Activated CD4-positive, alpha-beta memory T cell treated with anti-CD3 and anti-CD28 coated beads for 36 hours (primary cell): ENCODE measurements at regions not wholly inside any gene's neighbourhood (a gene's known extent, or its start where the extent isn't known, plus 50 kb on each side); places are given as distances from the start of the nearest gene placed in this dataset.

Source experiments
- CTCF ChIA-PET: fragments of 350-600 bp; sonication (Branson Sonifier 250); formaldehyde crosslinking; loops from one replicate; lab custom pipeline; 2021; ENCODE audit warnings: antibody characterized with exemption, inconsistent platforms; lab: Charles Lee
- POLR2A ChIA-PET: fragments of 350-600 bp; sonication (Branson Sonifier 250); formaldehyde crosslinking; loops from one replicate; lab custom pipeline; 2021; ENCODE audit warnings: antibody characterized with exemption; lab: Charles Lee
- DNase-seq: peaks from one replicate; pipeline ENCODE4 v3.0.0-alpha.2; 2020
- H3K27ac Mint-ChIP-seq: one replicate; pipeline ENCODE4 v1.8.0; 2021; ENCODE audit warnings: mixed read lengths
- H3K27me3 Mint-ChIP-seq: one replicate; pipeline ENCODE4 v1.8.0; 2021; ENCODE audit warnings: mixed read lengths
- H3K36me3 Mint-ChIP-seq: one replicate; pipeline ENCODE4 v1.8.0; 2021; ENCODE audit warnings: mixed read lengths
- H3K4me1 Mint-ChIP-seq: one replicate; pipeline ENCODE4 v1.8.0; 2021; ENCODE audit warnings: low read depth, mixed read lengths
- H3K4me3 Mint-ChIP-seq: one replicate; pipeline ENCODE4 v1.8.0; 2021; ENCODE audit warnings: mild to moderate bottlenecking, mixed read lengths
- H3K9me3 Mint-ChIP-seq: one replicate; pipeline ENCODE4 v1.8.0; 2021; ENCODE audit warnings: mixed read lengths
- intact Hi-C: fragments of 100-400 bp; cut with micrococcal nuclease; formaldehyde crosslinking; loops from one replicate; pipeline ENCODE4 v1.15.1; 2023

- Mint-ChIP-seq H3K27ac (no peak overlapping the region), H3K27me3 (peaks cover 21% of the 10 kb centered on the region), H3K4me3 (no peak overlapping the region), H3K36me3 (no peaks in the 10 kb centered on the region), H3K9me3 (no peaks in the 10 kb centered on the region), H3K4me1 (peaks cover 10% of the 10 kb centered on the region)
- intact Hi-C loops: no loop called here
- CTCF ChIA-PET: no interaction called here
- DNase-seq: no peak
- POLR2A ChIA-PET: no interaction called here
Measured at GRCh38 chr2:19491796-19492195, 133.4 kb upstream of the OSR1 start.

GRCh38 chr2:19490846-19491435, 132.5 kb upstream of the OSR1 start:
- H3K4me3 Mint-ChIP-seq: no peak overlapping the region
- CTCF ChIA-PET: no interaction called here
- no peak for DNase-seq
- H3K27me3 Mint-ChIP-seq: peaks cover 21% of the 10 kb centered on the region
- peaks cover 10% of the 10 kb centered on the region for H3K4me1 Mint-ChIP-seq
- POLR2A ChIA-PET: no interaction called here
- no peaks in the 10 kb centered on the region for H3K9me3 Mint-ChIP-seq
- H3K27ac Mint-ChIP-seq: no peak overlapping the region
- no peaks in the 10 kb centered on the region for H3K36me3 Mint-ChIP-seq
- intact Hi-C loops: no loop called here

GRCh38 chr2:19488009-19488691, 129.7 kb upstream of the OSR1 start:
- H3K4me1 Mint-ChIP-seq: peaks cover 10% of the 10 kb centered on the region
- no peaks in the 10 kb centered on the region for H3K36me3 Mint-ChIP-seq
- H3K27ac Mint-ChIP-seq: no peak overlapping the region
- intact Hi-C loops: loop anchor here (1.0 kb wide), 1 partner anchor 140 kb away; no protein-coding TSS in a partner anchor
- no peak overlapping the region for H3K4me3 Mint-ChIP-seq
- ChIA-PET POLR2A (no interaction called here), CTCF (no interaction called here)
- peak; percentile 42 for DNase-seq
- H3K27me3 Mint-ChIP-seq: peaks cover 22% of the 10 kb centered on the region
- no peaks in the 10 kb centered on the region for H3K9me3 Mint-ChIP-seq

DNA sequence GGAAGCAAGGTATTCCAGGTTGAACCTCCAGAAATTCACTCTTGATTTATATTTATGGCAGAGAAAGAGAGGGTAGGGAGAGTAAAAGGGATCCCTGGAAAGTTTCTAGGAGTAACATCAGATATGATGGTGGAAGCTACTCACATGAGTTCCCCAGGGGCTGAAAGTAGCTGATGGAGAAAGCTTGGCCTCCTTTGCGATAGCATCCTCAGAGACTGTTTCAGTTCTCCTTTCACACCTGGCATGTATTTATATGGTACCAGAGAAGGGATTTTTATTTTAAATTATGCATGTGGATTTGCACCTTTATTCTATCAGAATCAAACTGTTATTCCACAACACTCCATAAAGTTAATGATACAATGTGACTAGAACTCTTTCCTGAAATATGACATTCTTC, 126.3 kb upstream of the OSR1 start:
- ChIA-PET POLR2A (no interaction called here), CTCF (no interaction called here)
- Mint-ChIP-seq H3K4me3 (no peak overlapping the region), H3K27me3 (peaks cover 8% of the 10 kb centered on the region), H3K9me3 (no peaks in the 10 kb centered on the region), H3K36me3 (no peaks in the 10 kb centered on the region), H3K4me1 (peaks cover 10% of the 10 kb centered on the region), H3K27ac (no peak overlapping the region)
- intact Hi-C loops: no loop called here
- DNase-seq: no peak

- POLR2A ChIA-PET: no interaction called here
- peaks cover 4% of the 10 kb centered on the region for H3K27me3 Mint-ChIP-seq
- intact Hi-C loops: no loop called here
Measured at GRCh38 chr2:19480673-19481072, 122.2 kb upstream of the OSR1 start.

GRCh38 chr2:19479666-19480065, 121.2 kb upstream of the OSR1 start:
- no peaks in the 10 kb centered on the region for H3K9me3 Mint-ChIP-seq
- ChIA-PET POLR2A (no interaction called here), CTCF (no interaction called here)
- no peaks in the 10 kb centered on the region for H3K36me3 Mint-ChIP-seq
- peaks cover 3% of the 10 kb centered on the region for H3K27me3 Mint-ChIP-seq
- intact Hi-C loops: no loop called here
- no peak overlapping the region for H3K4me3 Mint-ChIP-seq
- H3K27ac Mint-ChIP-seq: no peak overlapping the region
- no peak for DNase-seq
- no peaks in the 10 kb centered on the region for H3K4me1 Mint-ChIP-seq

More at GRCh38 chr2:19480673-19481072, 122.2 kb upstream of the OSR1 start:
- CTCF ChIA-PET: no interaction called here
- no peak for DNase-seq
- Mint-ChIP-seq H3K27ac (no peak overlapping the region), H3K36me3 (no peaks in the 10 kb centered on the region), H3K9me3 (no peaks in the 10 kb centered on the region), H3K4me3 (no peak overlapping the region), H3K4me1 (no peaks in the 10 kb centered on the region)

DNA sequence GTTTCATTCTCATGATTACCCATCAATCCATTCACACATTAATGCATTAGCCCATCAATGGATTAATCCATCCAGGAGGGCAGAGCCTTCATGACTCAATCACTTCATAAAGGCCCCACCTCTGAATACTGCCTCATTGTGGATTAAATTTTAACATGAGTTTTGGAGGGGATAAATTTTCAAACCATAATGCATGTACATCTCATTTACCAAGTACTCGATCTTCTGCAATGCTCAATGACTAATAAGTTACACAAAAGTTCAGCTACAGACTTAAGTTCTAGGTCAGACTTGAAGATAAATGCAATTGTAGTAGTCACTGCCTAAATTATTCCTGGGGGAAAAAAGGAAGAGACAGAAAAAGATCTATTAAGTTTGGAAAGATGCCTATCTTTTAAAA, 120.0 kb upstream of the OSR1 start:
- Mint-ChIP-seq H3K27me3 (peaks cover 4% of the 10 kb centered on the region), H3K27ac (no peak overlapping the region), H3K36me3 (no peaks in the 10 kb centered on the region), H3K4me3 (no peak overlapping the region), H3K9me3 (no peaks in the 10 kb centered on the region), H3K4me1 (peaks cover 10% of the 10 kb centered on the region)
- ChIA-PET CTCF (no interaction called here), POLR2A (no interaction called here)
- intact Hi-C loops: no loop called here
- DNase-seq: no peak

- POLR2A ChIA-PET: no interaction called here
- Mint-ChIP-seq H3K4me1 (peaks cover 13% of the 10 kb centered on the region), H3K4me3 (no peak overlapping the region), H3K9me3 (no peaks in the 10 kb centered on the region), H3K36me3 (no peaks in the 10 kb centered on the region), H3K27me3 (peaks cover 8% of the 10 kb centered on the region), H3K27ac (no peak overlapping the region)
- intact Hi-C loops: no loop called here
- DNase-seq: no peak
- CTCF ChIA-PET: no interaction called here
Measured at GRCh38 chr2:19476327-19476726, 117.9 kb upstream of the OSR1 start.

GRCh38 chr2:19474128-19474527, 115.7 kb upstream of the OSR1 start:
- H3K27ac Mint-ChIP-seq: no peak overlapping the region
- intact Hi-C loops: no loop called here
- peaks cover 10% of the 10 kb centered on the region for H3K27me3 Mint-ChIP-seq
- CTCF ChIA-PET: no interaction called here
- no peak overlapping the region for H3K4me3 Mint-ChIP-seq
- DNase-seq: peak; percentile 64
- H3K4me1 Mint-ChIP-seq: peaks cover 13% of the 10 kb centered on the region
- POLR2A ChIA-PET: no interaction called here
- no peaks in the 10 kb centered on the region for H3K36me3 Mint-ChIP-seq
- H3K9me3 Mint-ChIP-seq: no peaks in the 10 kb centered on the region

DNA sequence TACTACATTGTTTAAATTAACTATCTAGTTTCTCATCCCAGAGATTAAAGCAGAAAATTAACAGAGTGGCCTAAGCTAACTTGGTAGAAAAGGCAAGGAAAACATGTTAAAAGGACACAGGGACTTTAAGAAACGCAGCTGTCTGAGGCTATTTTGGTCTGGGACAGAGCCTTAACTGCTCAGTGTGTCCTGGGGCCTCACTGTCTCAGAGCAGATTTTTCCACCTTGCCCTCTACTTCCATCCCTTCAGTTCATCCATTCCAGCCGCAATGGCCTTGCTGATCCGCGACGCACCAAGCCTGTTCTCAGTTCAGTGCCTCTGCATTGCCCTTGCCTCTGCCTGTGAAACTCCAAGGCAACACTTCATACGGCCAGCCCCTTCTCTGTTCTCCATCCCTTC, 114.9 kb upstream of the OSR1 start:
- Mint-ChIP-seq H3K27ac (no peak overlapping the region), H3K36me3 (no peaks in the 10 kb centered on the region), H3K4me1 (peaks cover 13% of the 10 kb centered on the region), H3K4me3 (no peak overlapping the region), H3K27me3 (peaks cover 10% of the 10 kb centered on the region), H3K9me3 (no peaks in the 10 kb centered on the region)
- no peak for DNase-seq
- POLR2A ChIA-PET: no interaction called here
- CTCF ChIA-PET: no interaction called here
- intact Hi-C loops: no loop called here

GRCh38 chr2:19472391-19472978, 114.1 kb upstream of the OSR1 start:
- intact Hi-C loops: no loop called here
- Mint-ChIP-seq H3K4me1 (peaks cover 13% of the 10 kb centered on the region), H3K36me3 (no peaks in the 10 kb centered on the region), H3K4me3 (no peak overlapping the region), H3K9me3 (no peaks in the 10 kb centered on the region), H3K27ac (no peak overlapping the region), H3K27me3 (peaks cover 10% of the 10 kb centered on the region)
- ChIA-PET POLR2A (no interaction called here), CTCF (no interaction called here)
- DNase-seq: no peak

GRCh38 chr2:19471491-19471890, 113.1 kb upstream of the OSR1 start:
- no peak overlapping the region for H3K27ac Mint-ChIP-seq
- no peaks in the 10 kb centered on the region for H3K36me3 Mint-ChIP-seq
- no peaks in the 10 kb centered on the region for H3K9me3 Mint-ChIP-seq
- CTCF ChIA-PET: no interaction called here
- no peak for DNase-seq
- POLR2A ChIA-PET: no interaction called here
- H3K4me3 Mint-ChIP-seq: no peak overlapping the region
- H3K27me3 Mint-ChIP-seq: peaks cover 7% of the 10 kb centered on the region
- H3K4me1 Mint-ChIP-seq: peaks cover 13% of the 10 kb centered on the region
- intact Hi-C loops: no loop called here

DNA sequence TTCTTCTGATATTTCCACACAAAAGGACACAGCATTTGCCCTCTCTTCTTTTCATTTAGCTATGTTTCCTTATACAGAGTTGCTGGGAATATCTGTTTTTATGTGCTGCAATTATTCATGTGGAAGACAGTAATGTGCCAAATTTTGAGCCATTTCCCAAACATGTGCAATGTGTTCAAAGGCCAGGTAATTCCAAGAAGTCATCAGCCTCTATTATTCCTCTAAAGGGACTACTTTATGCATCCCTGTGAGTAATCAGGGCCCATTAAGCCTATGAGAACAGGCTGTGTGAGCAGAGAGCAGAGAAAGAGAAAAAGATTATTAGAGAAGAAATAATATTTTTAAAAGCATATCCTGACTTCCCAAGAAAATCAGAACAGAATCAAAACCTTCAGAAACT, 107.6 kb upstream of the OSR1 start:
- no peaks in the 10 kb centered on the region for H3K36me3 Mint-ChIP-seq
- no peaks in the 10 kb centered on the region for H3K4me1 Mint-ChIP-seq
- H3K4me3 Mint-ChIP-seq: no peak overlapping the region
- peaks cover 9% of the 10 kb centered on the region for H3K27me3 Mint-ChIP-seq
- DNase-seq: no peak
- intact Hi-C loops: no loop called here
- H3K27ac Mint-ChIP-seq: no peak overlapping the region
- CTCF ChIA-PET: no interaction called here
- POLR2A ChIA-PET: no interaction called here
- H3K9me3 Mint-ChIP-seq: peaks cover 4% of the 10 kb centered on the region
